Hepatocyte (in vitro differentiated cells): ENCODE measurements at regions not wholly inside any gene's neighbourhood (a gene's known extent, or its start where the extent isn't known, plus 50 kb on each side); places are given as distances from the start of the nearest gene placed in this dataset.

Experiments
- DNase-seq: peaks from one replicate; pipeline ENCODE4 v3.0.0-alpha.2; 2016; ENCODE audit warnings: low spot score
- H2AFZ ChIP-seq: fragments of 200-600 bp; sonication (generic); 2 replicates; pipeline ENCODE4 v1.6.0; 2016; ENCODE audit warnings: antibody characterized with exemption, mild to moderate bottlenecking
- H3K27ac ChIP-seq: fragments of 200-600 bp; sonication (generic); 2 replicates; pipeline ENCODE4 v1.5.1; 2016; ENCODE audit warnings: mild to moderate bottlenecking
- H3K27me3 ChIP-seq: fragments of 200-600 bp; sonication (generic); 2 replicates; pipeline ENCODE4 v1.6.1; 2016
- H3K36me3 ChIP-seq: fragments of 200-600 bp; sonication (generic); replicated peaks from 2 replicates; pipeline ENCODE4 v1.5.1; 2016; ENCODE audit warnings: low read depth; ENCODE audit not compliant: insufficient read depth
- H3K4me1 ChIP-seq: fragments of 200-600 bp; sonication (generic); 2 replicates; pipeline ENCODE4 v1.5.1; 2016; ENCODE audit warnings: mild to moderate bottlenecking, moderate library complexity; ENCODE audit not compliant: insufficient read depth
- H3K4me2 ChIP-seq: fragments of 200-600 bp; sonication (generic); 2 replicates; pipeline ENCODE4 v1.6.0; 2016
- H3K4me3 ChIP-seq: fragments of 200-600 bp; sonication (generic); 2 replicates; pipeline ENCODE4 v1.5.1; 2016; ENCODE audit warnings: mild to moderate bottlenecking
- H3K79me2 ChIP-seq: fragments of 200-600 bp; sonication (generic); 2 replicates; pipeline ENCODE4 v1.6.0; 2017; ENCODE audit warnings: mild to moderate bottlenecking
- H3K9me2 ChIP-seq: fragments of 200-600 bp; sonication (generic); replicated peaks from 2 replicates; pipeline ENCODE4 v1.6.0; 2017; ENCODE audit warnings: mild to moderate bottlenecking; ENCODE audit not compliant: insufficient read depth
- H3K9me3 ChIP-seq: fragments of 200-600 bp; sonication (generic); 2 replicates; pipeline ENCODE4 v1.5.1; 2016; ENCODE audit warnings: low read depth, mild to moderate bottlenecking
- H4K20me1 ChIP-seq: fragments of 200-600 bp; sonication (generic); 2 replicates; pipeline ENCODE4 v1.6.0; 2016; ENCODE audit warnings: mild to moderate bottlenecking; ENCODE audit not compliant: insufficient read depth, poor library complexity, severe bottlenecking
- CTCF ChIP-seq: fragments of 200-600 bp; sonication (generic); IDR thresholded peaks from 2 replicates; pipeline ENCODE4 v1.5.1; 2016; ENCODE audit warnings: antibody characterized with exemption, mild to moderate bottlenecking; ENCODE audit not compliant: poor library complexity
- EZH2 ChIP-seq: fragments of 200-600 bp; sonication (generic); IDR thresholded peaks from 2 replicates; pipeline ENCODE4 v1.6.1; 2016; ENCODE audit warnings: antibody characterized with exemption, mild to moderate bottlenecking, borderline replicate concordance
- EZH2phosphoT487 ChIP-seq: fragments of 200-600 bp; sonication (generic); IDR thresholded peaks from one replicate; pipeline ENCODE4 v1.6.1; 2018; ENCODE audit warnings: antibody characterized with exemption, mild to moderate bottlenecking, low read depth, moderate library complexity; ENCODE audit not compliant: unreplicated experiment, severe bottlenecking
- WGBS: methylation state at CpG from one replicate; pipeline ENCODE4 v1.1.6; 2016; ENCODE audit warnings: low lambda C conversion rate; ENCODE audit errors: missing lambda C conversion rate; 5-methylcytosine and 5-hydroxymethylcytosine counted together

GRCh38 chr4:136838607-136839006 lies 693.7 kb downstream of the PCDH18 start:
- no peaks in the 10 kb centered on the region for H4K20me1 ChIP-seq
- H3K9me2 ChIP-seq = no peaks in the 10 kb centered on the region
- H2AFZ ChIP-seq = no peak overlapping the region
- no peaks in the 10 kb centered on the region for H3K36me3 ChIP-seq
- H3K9me3 ChIP-seq = no peaks in the 10 kb centered on the region
- no peak overlapping the region for H3K4me2 ChIP-seq
- no peaks in the 10 kb centered on the region for H3K4me1 ChIP-seq
- H3K27ac ChIP-seq = no peak overlapping the region
- no peaks in the 10 kb centered on the region for H3K27me3 ChIP-seq
- TF ChIP-seq CTCF = no peak
- no peak for TF ChIP-seq EZH2phosphoT487
- TF ChIP-seq EZH2 = no peak
- H3K4me3 ChIP-seq = no peak overlapping the region
- no peak for DNase-seq
- no peaks in the 10 kb centered on the region for H3K79me2 ChIP-seq

GRCh38 chr4:136831553-136831952 lies 700.7 kb downstream of the PCDH18 start:
- Histone ChIP-seq H3K36me3 (no peaks in the 10 kb centered on the region), H3K27ac (no peak overlapping the region), H3K4me2 (no peak overlapping the region), H4K20me1 (no peaks in the 10 kb centered on the region), H3K4me3 (no peak overlapping the region), H3K79me2 (no peaks in the 10 kb centered on the region), H2AFZ (no peak overlapping the region), H3K9me2 (no peaks in the 10 kb centered on the region), H3K27me3 (no peaks in the 10 kb centered on the region), H3K4me1 (no peaks in the 10 kb centered on the region), H3K9me3 (no peaks in the 10 kb centered on the region)
- DNase-seq = no peak
- 90% methylated on average over 3 of the region's 3 CpGs for WGBS
- TF ChIP-seq EZH2 = no peak

- Histone ChIP-seq H3K79me2 (no peaks in the 10 kb centered on the region), H3K27me3 (no peaks in the 10 kb centered on the region), H2AFZ (no peak overlapping the region), H3K36me3 (no peaks in the 10 kb centered on the region), H3K4me1 (no peaks in the 10 kb centered on the region), H3K9me2 (no peaks in the 10 kb centered on the region), H3K27ac (no peak overlapping the region), H3K4me2 (no peak overlapping the region), H4K20me1 (no peaks in the 10 kb centered on the region), H3K9me3 (no peaks in the 10 kb centered on the region), H3K4me3 (no peak overlapping the region)
- DNase-seq = no peak
- TF ChIP-seq EZH2phosphoT487 = no peak
- TF ChIP-seq EZH2 = no peak
- no peak for TF ChIP-seq CTCF
Observed at GRCh38 chr4:136829280-136829679, 703.0 kb downstream of the PCDH18 start.

- no peak overlapping the region for H3K4me2 ChIP-seq
- no peak overlapping the region for H3K27ac ChIP-seq
- no peaks in the 10 kb centered on the region for H3K36me3 ChIP-seq
- DNase-seq = no peak
- H3K4me3 ChIP-seq = no peak overlapping the region
- no peaks in the 10 kb centered on the region for H3K4me1 ChIP-seq
- H4K20me1 ChIP-seq = no peaks in the 10 kb centered on the region
- no peak for TF ChIP-seq EZH2phosphoT487
- 94% methylated on average over 8 of the region's 8 CpGs for WGBS
- no peaks in the 10 kb centered on the region for H3K79me2 ChIP-seq
- H3K27me3 ChIP-seq = no peaks in the 10 kb centered on the region
- H3K9me2 ChIP-seq = no peaks in the 10 kb centered on the region
- no peaks in the 10 kb centered on the region for H3K9me3 ChIP-seq
- H2AFZ ChIP-seq = no peak overlapping the region
Observed at GRCh38 chr4:136823020-136823419, 709.3 kb downstream of the PCDH18 start.

GRCh38 chr4:136818811-136819330 lies 713.4 kb downstream of the PCDH18 start:
- 39% methylated on average over 1 of the region's 1 CpG for WGBS
- no peak overlapping the region for H2AFZ ChIP-seq
- H3K27me3 ChIP-seq = no peaks in the 10 kb centered on the region
- no peaks in the 10 kb centered on the region for H4K20me1 ChIP-seq
- no peaks in the 10 kb centered on the region for H3K79me2 ChIP-seq
- no peak overlapping the region for H3K4me2 ChIP-seq
- H3K9me2 ChIP-seq = no peaks in the 10 kb centered on the region
- DNase-seq = no peak
- no peaks in the 10 kb centered on the region for H3K9me3 ChIP-seq
- H3K36me3 ChIP-seq = no peaks in the 10 kb centered on the region
- H3K4me1 ChIP-seq = no peaks in the 10 kb centered on the region
- TF ChIP-seq CTCF = no peak
- no peak for TF ChIP-seq EZH2phosphoT487
- TF ChIP-seq EZH2 = no peak
- no peak overlapping the region for H3K27ac ChIP-seq
- H3K4me3 ChIP-seq = no peak overlapping the region
